HFFc6 (cell line): ENCODE measurements at regions not wholly inside any gene's neighbourhood (a gene's known extent, or its start where the extent isn't known, plus 50 kb on each side); places are given as distances from the start of the nearest gene placed in this dataset.

Experiments used
- DNase-seq: peaks from one replicate; pipeline ENCODE4 v3.0.0-alpha.2; 2018
- H3K27ac Mint-ChIP-seq: 2 replicates; pipeline ENCODE4 v1.8.0; 2020; ENCODE audit warnings: mild to moderate bottlenecking, mixed read lengths
- H3K27me3 Mint-ChIP-seq: 2 replicates; pipeline ENCODE4 v1.8.0; 2021; ENCODE audit warnings: mild to moderate bottlenecking, moderate library complexity, mixed read lengths; ENCODE audit not compliant: insufficient read depth
- H3K36me3 Mint-ChIP-seq: 2 replicates; pipeline ENCODE4 v1.8.0; 2021; ENCODE audit warnings: low read depth, mixed read lengths
- H3K4me1 Mint-ChIP-seq: 2 replicates; pipeline ENCODE4 v1.8.0; 2020; ENCODE audit warnings: low read depth, mixed read lengths
- H3K4me3 Mint-ChIP-seq: 2 replicates; pipeline ENCODE4 v1.8.0; 2020; ENCODE audit warnings: mild to moderate bottlenecking, moderate library complexity, mixed read lengths
- H3K9me3 Mint-ChIP-seq: 2 replicates; pipeline ENCODE4 v1.8.0; 2020; ENCODE audit warnings: mild to moderate bottlenecking, mixed read lengths
- TF ChIP-seq, protein P1 (sequence below): fragments of 200-600 bp; sonication (generic); IDR thresholded peaks from 2 replicates; pipeline ENCODE4 v1.5.0; 2021; ENCODE audit warnings: antibody characterized with exemption, mild to moderate bottlenecking

DNA sequence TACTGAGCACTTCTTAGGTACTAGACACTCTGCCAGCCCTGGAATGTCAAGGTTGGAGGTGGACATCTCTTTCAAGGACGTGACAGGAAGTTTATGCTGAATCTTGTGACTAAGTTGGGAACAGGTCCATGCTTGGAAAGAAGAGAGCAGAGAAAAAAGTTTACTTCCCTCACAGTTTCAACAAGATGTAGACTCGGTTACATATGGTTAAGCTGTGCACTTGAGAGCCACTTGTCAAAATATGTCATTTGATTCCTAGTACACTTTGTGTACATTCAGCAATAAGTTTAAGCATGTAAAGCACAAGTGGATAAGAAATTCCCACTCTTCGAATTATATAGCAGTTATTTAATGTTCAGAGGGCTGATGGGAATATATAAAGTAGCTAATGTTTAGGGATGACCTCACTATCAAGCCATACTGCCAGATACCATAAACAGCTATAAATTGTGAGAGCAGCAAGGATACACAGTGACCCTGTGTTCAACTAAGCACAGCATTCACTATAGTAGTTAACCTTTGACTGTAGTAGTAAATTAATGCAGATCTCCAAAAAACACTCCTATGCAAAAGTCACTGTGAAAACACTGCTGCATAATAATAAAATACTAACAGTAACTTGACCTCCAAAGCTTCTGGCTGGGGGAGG is 1944.6 kb upstream of the WWC1 start:
- Mint-ChIP-seq H3K4me1 (no peaks in the 10 kb centered on the region), H3K9me3 (peaks cover 17% of the 10 kb centered on the region), H3K4me3 (no peak overlapping the region), H3K27me3 (no peaks in the 10 kb centered on the region), H3K27ac (no peak overlapping the region), H3K36me3 (no peaks in the 10 kb centered on the region)
- TF ChIP-seq, protein P1, sequence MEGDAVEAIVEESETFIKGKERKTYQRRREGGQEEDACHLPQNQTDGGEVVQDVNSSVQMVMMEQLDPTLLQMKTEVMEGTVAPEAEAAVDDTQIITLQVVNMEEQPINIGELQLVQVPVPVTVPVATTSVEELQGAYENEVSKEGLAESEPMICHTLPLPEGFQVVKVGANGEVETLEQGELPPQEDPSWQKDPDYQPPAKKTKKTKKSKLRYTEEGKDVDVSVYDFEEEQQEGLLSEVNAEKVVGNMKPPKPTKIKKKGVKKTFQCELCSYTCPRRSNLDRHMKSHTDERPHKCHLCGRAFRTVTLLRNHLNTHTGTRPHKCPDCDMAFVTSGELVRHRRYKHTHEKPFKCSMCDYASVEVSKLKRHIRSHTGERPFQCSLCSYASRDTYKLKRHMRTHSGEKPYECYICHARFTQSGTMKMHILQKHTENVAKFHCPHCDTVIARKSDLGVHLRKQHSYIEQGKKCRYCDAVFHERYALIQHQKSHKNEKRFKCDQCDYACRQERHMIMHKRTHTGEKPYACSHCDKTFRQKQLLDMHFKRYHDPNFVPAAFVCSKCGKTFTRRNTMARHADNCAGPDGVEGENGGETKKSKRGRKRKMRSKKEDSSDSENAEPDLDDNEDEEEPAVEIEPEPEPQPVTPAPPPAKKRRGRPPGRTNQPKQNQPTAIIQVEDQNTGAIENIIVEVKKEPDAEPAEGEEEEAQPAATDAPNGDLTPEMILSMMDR = no peak
- no peak for DNase-seq

DNA sequence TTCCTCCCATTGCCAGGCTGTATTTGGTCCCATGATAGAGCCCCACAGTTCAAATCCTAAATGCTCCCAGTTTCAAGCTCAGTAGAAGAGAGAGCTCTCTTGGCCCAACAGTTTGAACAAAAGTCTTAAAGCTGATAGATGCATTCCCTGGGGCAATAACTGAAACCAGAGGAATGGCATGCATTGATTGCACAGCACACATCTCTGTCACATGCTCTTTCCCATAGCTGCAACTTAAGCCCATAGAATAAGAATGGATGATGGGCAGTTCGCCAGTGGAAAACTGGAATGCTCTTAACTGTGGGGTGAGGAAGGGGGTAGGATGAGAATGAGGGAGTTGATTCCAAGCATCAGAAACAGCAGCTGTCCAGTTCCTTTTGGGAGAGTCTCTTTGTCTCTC is 1942.4 kb upstream of the WWC1 start:
- Mint-ChIP-seq H3K9me3 (peaks cover 14% of the 10 kb centered on the region), H3K27ac (no peak overlapping the region), H3K4me3 (no peak overlapping the region), H3K36me3 (no peaks in the 10 kb centered on the region), H3K4me1 (no peaks in the 10 kb centered on the region), H3K27me3 (no peaks in the 10 kb centered on the region)
- TF ChIP-seq, protein P1 = no peak
- no peak for DNase-seq

DNA sequence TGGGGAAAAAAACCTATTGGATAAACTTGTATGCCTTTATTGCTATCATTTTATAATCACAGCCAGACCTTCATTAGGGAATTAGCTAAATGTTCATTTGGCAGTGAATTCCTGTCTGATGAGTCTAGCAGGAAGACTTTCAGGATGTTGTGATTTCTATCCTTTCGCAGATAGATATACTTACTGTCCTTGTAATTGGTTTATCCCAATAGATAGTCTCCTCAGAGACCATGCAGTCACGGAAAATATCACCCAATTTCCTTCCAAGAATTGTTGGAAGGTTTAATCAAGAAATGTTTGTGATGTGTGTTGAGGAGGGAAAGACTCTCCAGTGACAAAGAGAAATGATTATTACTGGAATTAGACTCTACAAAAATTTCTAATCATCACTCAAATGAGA is 1937.9 kb upstream of the WWC1 start:
- TF ChIP-seq, protein P1 = no peak
- Mint-ChIP-seq H3K4me3 (no peak overlapping the region), H3K9me3 (peaks cover 38% of the 10 kb centered on the region), H3K27ac (no peak overlapping the region), H3K27me3 (no peaks in the 10 kb centered on the region), H3K36me3 (no peaks in the 10 kb centered on the region), H3K4me1 (no peaks in the 10 kb centered on the region)
- no peak for DNase-seq

DNA sequence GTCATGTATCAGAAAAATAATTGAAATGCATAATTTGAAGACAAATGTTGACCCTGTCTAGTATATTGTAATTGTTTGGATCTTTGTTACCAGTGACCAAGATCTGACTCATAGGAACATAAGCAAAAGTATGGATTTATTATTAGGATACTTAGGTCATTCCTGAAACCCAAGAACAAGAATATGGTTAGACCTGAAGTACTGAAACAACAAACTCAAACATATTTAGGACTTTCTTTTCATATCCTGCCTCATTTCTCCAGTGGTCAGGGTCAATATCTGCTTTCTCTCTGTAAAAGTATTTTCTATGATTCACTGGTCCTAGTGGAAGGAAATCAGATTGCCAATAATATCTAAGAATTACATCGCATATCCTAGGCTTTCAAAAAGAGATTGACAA is 1937.1 kb upstream of the WWC1 start:
- no peak for DNase-seq
- no peaks in the 10 kb centered on the region for H3K36me3 Mint-ChIP-seq
- H3K27me3 Mint-ChIP-seq = no peaks in the 10 kb centered on the region
- TF ChIP-seq, protein P1 = no peak
- no peak overlapping the region for H3K4me3 Mint-ChIP-seq
- H3K27ac Mint-ChIP-seq = no peak overlapping the region
- H3K9me3 Mint-ChIP-seq = peaks cover 37% of the 10 kb centered on the region
- H3K4me1 Mint-ChIP-seq = no peaks in the 10 kb centered on the region

DNA sequence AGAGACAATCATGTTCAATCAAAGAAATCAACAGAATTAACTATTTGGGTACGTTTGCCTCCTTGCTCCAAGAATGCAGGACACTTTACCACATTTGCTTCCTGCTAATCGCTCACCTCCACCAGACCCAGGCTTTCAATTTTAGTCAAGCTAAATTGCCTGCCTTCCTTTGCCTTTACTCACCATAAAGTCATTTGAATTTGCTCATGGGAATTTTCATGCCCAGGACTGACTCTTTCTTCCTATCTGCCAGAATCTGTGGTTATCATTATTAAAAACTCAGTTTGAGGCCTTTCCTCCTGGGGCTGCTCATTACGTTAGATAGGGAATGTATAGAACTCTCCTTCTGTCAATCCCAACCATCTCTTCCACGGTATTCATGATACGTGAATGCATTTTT is 1935.3 kb upstream of the WWC1 start:
- H3K27ac Mint-ChIP-seq = no peak overlapping the region
- H3K4me3 Mint-ChIP-seq = no peak overlapping the region
- no peaks in the 10 kb centered on the region for H3K4me1 Mint-ChIP-seq
- DNase-seq = no peak
- TF ChIP-seq, protein P1 = no peak
- H3K27me3 Mint-ChIP-seq = no peaks in the 10 kb centered on the region
- no peaks in the 10 kb centered on the region for H3K36me3 Mint-ChIP-seq
- peaks cover 28% of the 10 kb centered on the region for H3K9me3 Mint-ChIP-seq
